ENCODE measurements at regions not wholly inside any gene's neighbourhood (a gene's known extent, or its start where the extent isn't known, plus 50 kb on each side); places are given as distances from the start of the nearest gene placed in this dataset.

DNA sequence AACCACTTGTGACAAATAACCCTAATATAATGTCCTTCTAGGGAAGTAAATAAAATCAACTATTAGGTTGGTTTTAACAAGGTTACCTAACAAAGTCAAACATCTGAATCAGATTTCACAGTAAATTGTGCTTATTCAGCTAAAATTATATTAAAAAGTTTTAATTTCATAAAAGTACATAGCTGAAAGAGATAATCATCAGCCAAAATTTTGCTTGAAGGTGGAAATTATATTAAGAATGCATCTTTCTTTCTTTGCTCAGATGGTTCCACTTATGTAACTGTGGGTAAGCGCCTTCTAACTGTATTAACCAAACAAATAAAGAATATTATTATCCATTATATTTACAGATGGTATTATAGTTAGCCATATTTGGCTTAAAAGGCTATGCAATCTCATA is 2840.3 kb upstream of the PCDH20 start:
- no peak for DNase-seq (ENCODE audit: extremely low spot score)
- ChIA-PET POLR2A (no interaction called here), CTCF (interaction anchor here (0.9 kb wide), 1 partner anchor 7 kb away, joined by 3 read pairs; no protein-coding TSS in a partner anchor)
- TF ChIP-seq, protein P1, sequence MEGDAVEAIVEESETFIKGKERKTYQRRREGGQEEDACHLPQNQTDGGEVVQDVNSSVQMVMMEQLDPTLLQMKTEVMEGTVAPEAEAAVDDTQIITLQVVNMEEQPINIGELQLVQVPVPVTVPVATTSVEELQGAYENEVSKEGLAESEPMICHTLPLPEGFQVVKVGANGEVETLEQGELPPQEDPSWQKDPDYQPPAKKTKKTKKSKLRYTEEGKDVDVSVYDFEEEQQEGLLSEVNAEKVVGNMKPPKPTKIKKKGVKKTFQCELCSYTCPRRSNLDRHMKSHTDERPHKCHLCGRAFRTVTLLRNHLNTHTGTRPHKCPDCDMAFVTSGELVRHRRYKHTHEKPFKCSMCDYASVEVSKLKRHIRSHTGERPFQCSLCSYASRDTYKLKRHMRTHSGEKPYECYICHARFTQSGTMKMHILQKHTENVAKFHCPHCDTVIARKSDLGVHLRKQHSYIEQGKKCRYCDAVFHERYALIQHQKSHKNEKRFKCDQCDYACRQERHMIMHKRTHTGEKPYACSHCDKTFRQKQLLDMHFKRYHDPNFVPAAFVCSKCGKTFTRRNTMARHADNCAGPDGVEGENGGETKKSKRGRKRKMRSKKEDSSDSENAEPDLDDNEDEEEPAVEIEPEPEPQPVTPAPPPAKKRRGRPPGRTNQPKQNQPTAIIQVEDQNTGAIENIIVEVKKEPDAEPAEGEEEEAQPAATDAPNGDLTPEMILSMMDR (IDR thresholded peaks at IDR 0.05; ENCODE audit: control extremely low read depth, extremely low read depth, low read depth, missing control alignments), result no peak

DNA sequence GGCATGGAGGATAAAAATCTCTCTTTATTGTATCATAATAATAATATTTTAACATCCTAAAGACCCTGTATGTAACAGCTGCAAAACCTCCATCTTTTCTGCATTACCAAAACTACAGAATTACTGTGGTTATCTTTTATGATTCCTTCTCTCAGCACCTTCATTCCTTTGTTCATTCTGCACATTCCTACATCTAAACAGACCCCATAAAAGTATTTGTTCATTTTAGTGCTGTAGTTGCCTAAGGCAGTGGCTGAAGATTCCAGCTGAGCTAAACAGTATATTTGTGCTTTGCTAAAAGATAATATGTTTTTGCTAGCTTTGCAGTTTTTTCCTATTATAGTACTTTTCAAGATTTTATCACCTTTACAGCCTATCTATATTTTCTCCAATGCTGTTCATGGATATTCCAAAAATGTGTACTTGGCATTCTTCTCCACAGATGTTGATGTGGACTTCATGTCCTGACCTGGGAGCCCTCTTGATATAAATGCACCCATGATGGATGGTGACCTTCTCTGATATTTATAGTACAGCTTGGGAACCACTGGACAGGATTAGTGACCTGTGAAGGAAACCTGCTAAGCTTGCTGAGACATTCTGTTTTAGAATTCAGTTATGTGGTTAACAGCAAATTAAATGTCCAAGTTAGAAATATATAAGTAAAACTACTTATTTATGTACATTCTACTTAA is 2832.9 kb upstream of the PCDH20 start:
- POLR2A ChIA-PET, result no interaction called here

DNA sequence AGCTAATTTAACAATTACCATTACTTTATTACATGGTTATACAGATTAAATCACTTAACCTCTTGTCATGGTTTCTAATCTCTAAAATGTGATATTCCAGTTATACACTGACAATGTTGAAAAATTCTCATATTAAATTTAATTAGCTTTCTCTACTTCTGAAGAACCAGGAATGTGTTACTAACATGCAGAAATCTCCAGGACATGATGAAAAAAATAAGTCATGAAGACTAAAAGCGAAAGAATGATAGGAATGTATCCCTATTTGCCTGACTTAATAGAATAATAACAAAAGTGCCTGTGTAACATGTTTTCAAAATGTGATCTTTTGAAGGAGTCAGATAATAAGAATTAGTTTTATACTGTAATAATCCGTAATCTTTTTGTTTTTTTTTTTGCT is 2823.7 kb upstream of the PCDH20 start:
- CTCF ChIA-PET, result interaction anchor here (1.2 kb wide), 1 partner anchor 9 kb away, joined by 3 read pairs; no protein-coding TSS in a partner anchor
- no peak for DNase-seq (ENCODE audit: extremely low spot score)
- POLR2A ChIA-PET, result no interaction called here
- TF ChIP-seq, protein P1 (IDR thresholded peaks at IDR 0.05; ENCODE audit: control extremely low read depth, extremely low read depth, low read depth, missing control alignments), result no peak

More for the DNA sequence above, 2832.9 kb upstream of the PCDH20 start:
- TF ChIP-seq, protein P1 (IDR thresholded peaks at IDR 0.05; ENCODE audit: control extremely low read depth, extremely low read depth, low read depth, missing control alignments), result no peak
- CTCF ChIA-PET, result interaction anchor here (1.3 kb wide), 1 partner anchor 8 kb away, joined by 3 read pairs; no protein-coding TSS in a partner anchor
- DNase-seq (ENCODE audit: extremely low spot score), result no peak

DNA sequence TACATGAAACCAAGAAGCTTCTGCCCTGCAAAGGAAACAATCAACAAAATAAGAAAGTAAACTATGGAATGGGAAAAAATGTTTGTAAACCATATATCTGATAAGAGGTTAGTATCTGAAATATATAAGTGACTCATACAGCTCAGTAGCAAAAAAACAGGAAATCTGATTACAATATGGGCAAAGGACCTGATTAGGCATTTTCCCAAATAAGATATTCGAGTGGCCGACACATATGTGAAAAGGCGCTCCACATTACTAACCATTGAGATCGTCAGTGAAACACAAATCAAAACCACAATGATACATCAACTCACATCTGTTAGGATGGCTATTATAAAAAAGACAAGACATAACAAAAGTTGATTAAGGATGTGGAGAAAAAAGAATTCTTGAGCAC is 2818.6 kb upstream of the PCDH20 start:
- DNase-seq (ENCODE audit: extremely low spot score), result no peak
- POLR2A ChIA-PET, result no interaction called here
- TF ChIP-seq, protein P1 (IDR thresholded peaks at IDR 0.05; ENCODE audit: control extremely low read depth, extremely low read depth, low read depth, missing control alignments), result no peak
- CTCF ChIA-PET, result no interaction called here

DNA sequence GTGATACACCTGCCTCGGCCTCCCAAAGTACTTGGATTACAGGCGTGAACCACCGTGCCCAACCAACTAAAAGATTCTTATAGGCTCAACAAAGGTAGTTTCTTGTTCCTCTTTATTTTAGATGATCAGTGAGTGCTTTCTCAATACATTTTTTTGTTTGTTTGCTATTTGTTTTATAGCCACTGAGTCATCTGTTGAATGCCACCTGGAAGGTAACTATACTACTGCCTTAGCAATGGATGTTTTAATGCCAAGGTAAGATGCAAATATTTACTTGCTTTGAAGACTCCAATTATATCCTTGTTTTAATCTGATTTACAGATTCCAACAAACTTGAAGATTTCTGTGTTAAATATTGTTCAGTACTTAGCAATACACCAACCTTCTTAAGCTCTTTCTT is 2807.4 kb upstream of the PCDH20 start:
- TF ChIP-seq, protein P1 (IDR thresholded peaks at IDR 0.05; ENCODE audit: control extremely low read depth, extremely low read depth, low read depth, missing control alignments), result no peak
- POLR2A ChIA-PET, result no interaction called here
- no peak for DNase-seq (ENCODE audit: extremely low spot score)
- CTCF ChIA-PET, result no interaction called here

DNA sequence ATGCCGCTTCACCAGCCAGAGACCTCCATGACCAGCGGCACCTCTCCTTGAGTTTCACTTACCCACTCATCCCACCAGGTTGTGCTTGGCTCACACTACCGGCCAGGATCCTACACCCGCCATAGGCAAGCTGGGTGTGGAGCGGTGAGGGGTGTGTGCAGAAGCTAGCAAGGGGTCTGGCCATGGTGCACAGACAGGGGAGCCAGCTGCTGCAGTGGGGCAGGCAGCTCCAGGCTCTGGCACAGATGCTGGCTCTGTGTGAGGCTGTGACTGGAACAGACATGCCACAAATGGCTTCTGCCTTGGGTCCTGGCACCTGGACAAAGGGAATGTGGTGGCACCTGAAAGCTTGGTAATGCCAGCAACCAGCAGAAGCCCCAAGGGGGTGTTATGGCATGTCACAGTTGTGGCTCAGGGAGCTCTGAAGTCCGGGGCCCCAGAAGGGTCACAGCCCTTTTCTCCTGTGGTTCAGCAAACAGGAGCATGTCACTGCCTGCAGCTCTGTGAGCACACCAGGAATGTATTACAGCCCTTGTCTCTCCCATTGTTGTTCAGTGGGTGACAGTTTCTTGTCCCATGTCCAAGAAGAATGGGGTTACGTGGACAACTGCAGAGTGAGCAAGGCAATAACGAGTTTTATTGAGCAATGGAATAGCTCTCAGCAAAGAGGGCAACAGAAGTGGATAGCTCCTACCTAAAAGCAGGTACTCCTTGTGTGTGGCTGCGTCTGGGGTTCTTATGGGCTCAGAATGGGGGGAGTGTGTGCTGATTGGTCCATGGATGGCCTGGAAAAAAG is 2791.0 kb upstream of the PCDH20 start:
- no peak for DNase-seq (ENCODE audit: extremely low spot score)
- TF ChIP-seq, protein P1 (IDR thresholded peaks at IDR 0.05; ENCODE audit: control extremely low read depth, extremely low read depth, low read depth, missing control alignments), result no peak
- POLR2A ChIA-PET, result no interaction called here
- CTCF ChIA-PET, result no interaction called here
